Osteocyte (in vitro differentiated cells): ENCODE measurements at regions not wholly inside any gene's neighbourhood (a gene's known extent, or its start where the extent isn't known, plus 50 kb on each side); places are given as distances from the start of the nearest gene placed in this dataset.
"Not testable (repeated sequence)": the region's sequence is repeated elsewhere in the genome, so short reads cannot be mapped to it uniquely, and the experiment has no call there.

ENCODE experiments used
- DNase-seq: peaks from one replicate; pipeline ENCODE4 v3.0.0; 2021; ENCODE audit warnings: mixed read lengths; ENCODE audit not compliant: unreplicated experiment; ENCODE audit errors: extremely low spot score
- H3K27ac Mint-ChIP-seq: one replicate; pipeline ENCODE4 v1.8.0; 2021; ENCODE audit warnings: mild to moderate bottlenecking, mixed read lengths; ENCODE audit not compliant: unreplicated experiment
- H3K27me3 Mint-ChIP-seq: one replicate; pipeline ENCODE4 v1.8.0; 2021; ENCODE audit warnings: mixed read lengths; ENCODE audit not compliant: unreplicated experiment
- H3K36me3 Mint-ChIP-seq: one replicate; pipeline ENCODE4 v1.8.0; 2021; ENCODE audit warnings: mixed read lengths; ENCODE audit not compliant: unreplicated experiment
- H3K4me1 Mint-ChIP-seq: one replicate; pipeline ENCODE4 v1.8.0; 2021; ENCODE audit warnings: mixed read lengths; ENCODE audit not compliant: unreplicated experiment
- H3K4me3 Mint-ChIP-seq: one replicate; pipeline ENCODE4 v1.8.0; 2021; ENCODE audit warnings: mild to moderate bottlenecking, moderate library complexity, mixed read lengths; ENCODE audit not compliant: unreplicated experiment
- H3K9me3 Mint-ChIP-seq: one replicate; pipeline ENCODE4 v1.8.0; 2021; ENCODE audit warnings: mixed read lengths; ENCODE audit not compliant: unreplicated experiment
- CTCF ChIP-seq: fragments of 200-600 bp; sonication (generic); IDR thresholded peaks from 2 replicates; pipeline ENCODE4 v1.5.0; 2021; ENCODE audit warnings: antibody characterized with exemption, mild to moderate bottlenecking, moderate library complexity

GRCh38 chr5:57429513-57430120 lies 53.0 kb downstream of the ACTBL2 start:
- H3K36me3 Mint-ChIP-seq = no peaks in the 10 kb centered on the region
- no peak for TF ChIP-seq CTCF
- H3K9me3 Mint-ChIP-seq = no peaks in the 10 kb centered on the region
- no peak overlapping the region for H3K4me3 Mint-ChIP-seq
- peaks cover 3% of the 10 kb centered on the region for H3K27me3 Mint-ChIP-seq
- peaks cover 17% of the 10 kb centered on the region for H3K4me1 Mint-ChIP-seq
- H3K27ac Mint-ChIP-seq = no peak overlapping the region
- DNase-seq = no peak

GRCh38 chr5:57429021-57429420 lies 53.6 kb downstream of the ACTBL2 start:
- DNase-seq, H3K27ac Mint-ChIP-seq, H3K27me3 Mint-ChIP-seq, H3K9me3 Mint-ChIP-seq, H3K4me3 Mint-ChIP-seq, H3K36me3 Mint-ChIP-seq: not testable (repeated sequence)
- H3K4me1 Mint-ChIP-seq = peaks cover 11% of the 10 kb centered on the region

GRCh38 chr5:57422993-57423392 lies 59.6 kb downstream of the ACTBL2 start:
- no peak for DNase-seq
- no peaks in the 10 kb centered on the region for H3K36me3 Mint-ChIP-seq
- H3K9me3 Mint-ChIP-seq = no peaks in the 10 kb centered on the region
- H3K4me1 Mint-ChIP-seq = no peaks in the 10 kb centered on the region
- H3K4me3 Mint-ChIP-seq = no peak overlapping the region
- TF ChIP-seq CTCF = no peak
- H3K27ac Mint-ChIP-seq = no peak overlapping the region
- H3K27me3 Mint-ChIP-seq = peaks cover 7% of the 10 kb centered on the region

- no peak overlapping the region for H3K4me3 Mint-ChIP-seq
- DNase-seq = no peak
- no peaks in the 10 kb centered on the region for H3K36me3 Mint-ChIP-seq
- no peak overlapping the region for H3K27ac Mint-ChIP-seq
- H3K4me1 Mint-ChIP-seq = no peaks in the 10 kb centered on the region
- no peaks in the 10 kb centered on the region for H3K9me3 Mint-ChIP-seq
- peaks cover 6% of the 10 kb centered on the region for H3K27me3 Mint-ChIP-seq
- no peak for TF ChIP-seq CTCF
Measured at GRCh38 chr5:57422341-57422740, 60.3 kb downstream of the ACTBL2 start.

- H3K36me3 Mint-ChIP-seq = no peaks in the 10 kb centered on the region
- peaks cover 12% of the 10 kb centered on the region for H3K4me1 Mint-ChIP-seq
- H3K4me3 Mint-ChIP-seq = no peak overlapping the region
- no peaks in the 10 kb centered on the region for H3K9me3 Mint-ChIP-seq
- peaks cover 6% of the 10 kb centered on the region for H3K27me3 Mint-ChIP-seq
- no peak for TF ChIP-seq CTCF
- no peak for DNase-seq
- H3K27ac Mint-ChIP-seq = no peak overlapping the region
Measured at GRCh38 chr5:57420801-57421200, 61.8 kb downstream of the ACTBL2 start.

- Mint-ChIP-seq H3K4me1 (peaks cover 12% of the 10 kb centered on the region), H3K27ac (no peak overlapping the region), H3K36me3 (no peaks in the 10 kb centered on the region), H3K4me3 (no peak overlapping the region), H3K27me3 (peaks cover 6% of the 10 kb centered on the region), H3K9me3 (no peaks in the 10 kb centered on the region)
- DNase-seq = no peak
- no peak for TF ChIP-seq CTCF
Measured at GRCh38 chr5:57417971-57418370, 64.6 kb downstream of the ACTBL2 start.
